COR-L47 (cell line): ENCODE measurements at regions not wholly inside any gene's neighbourhood (a gene's known extent, or its start where the extent isn't known, plus 50 kb on each side); places are given as distances from the start of the nearest gene placed in this dataset.

Experiments
- DNase-seq: peaks from one replicate; lab custom pipeline; 2025; lab: John Stamatoyannopoulos, UW

- DNase-seq: no peak
Observed at GRCh38 chr2:18503376-18504228, 56.9 kb downstream of the RDH14 start.

- DNase-seq: no peak
Observed at GRCh38 chr2:18502142-18502541, 58.3 kb downstream of the RDH14 start.

DNA sequence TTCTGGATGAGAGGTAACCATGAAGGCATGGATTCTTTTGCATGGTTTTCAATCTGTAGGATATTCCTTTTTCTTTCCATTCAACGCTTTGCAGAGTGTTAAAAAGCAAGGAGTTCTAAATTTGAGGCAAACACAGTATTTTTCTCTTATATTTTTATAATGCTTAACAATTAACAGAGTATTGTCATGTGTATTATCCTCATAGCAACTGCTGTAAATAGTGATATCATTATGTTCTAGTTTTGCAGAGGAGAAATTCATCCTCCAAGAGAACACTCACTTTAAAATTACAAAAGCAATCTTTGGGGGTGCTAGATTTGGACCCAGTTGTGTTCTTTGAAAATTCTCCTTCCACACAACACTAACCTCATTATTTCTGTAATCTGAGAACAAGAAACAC lies 58.7 kb downstream of the RDH14 start:
- no peak for DNase-seq

DNA sequence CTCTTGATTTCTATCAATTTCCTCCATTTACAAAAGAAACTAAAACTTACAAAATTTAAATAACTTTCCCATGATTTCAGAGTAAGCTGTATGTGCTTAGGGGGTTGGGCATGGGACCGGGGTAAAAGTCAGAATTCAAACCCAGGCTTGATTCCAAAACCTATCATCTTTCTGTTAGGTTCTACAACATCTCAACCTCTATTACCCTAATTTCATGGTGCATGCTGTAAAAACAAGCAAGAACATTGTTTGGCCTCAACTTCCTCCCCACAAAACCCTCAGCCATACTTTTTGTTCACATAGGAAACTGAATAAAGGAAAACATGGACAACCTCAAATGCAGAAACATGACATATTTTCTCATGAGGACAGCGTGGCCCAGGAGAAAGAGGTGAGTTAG lies 59.3 kb downstream of the RDH14 start:
- no peak for DNase-seq

- DNase-seq: no peak
Observed at GRCh38 chr2:18500333-18500732, 60.1 kb downstream of the RDH14 start.

GRCh38 chr2:18498531-18498930 lies 61.9 kb downstream of the RDH14 start:
- no peak for DNase-seq

DNA sequence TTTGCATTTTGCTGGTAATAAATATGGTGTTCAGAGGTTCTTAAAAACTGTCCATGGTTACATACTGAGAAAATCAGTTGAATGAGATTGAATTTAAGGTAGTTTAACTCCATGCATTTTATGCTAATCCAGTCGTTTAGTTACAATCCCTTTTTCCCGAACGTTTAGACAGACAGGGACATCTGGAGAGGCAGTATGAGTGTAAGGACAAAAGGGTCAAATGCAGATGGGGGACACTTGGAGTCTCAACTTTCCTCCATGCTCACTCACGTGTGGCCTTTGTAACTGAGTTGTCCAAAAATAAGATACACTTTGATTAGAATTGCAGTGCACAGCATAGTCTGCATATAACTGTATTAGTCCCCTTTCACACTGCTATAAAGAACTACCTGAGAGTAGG lies 63.9 kb downstream of the RDH14 start:
- no peak for DNase-seq

DNA sequence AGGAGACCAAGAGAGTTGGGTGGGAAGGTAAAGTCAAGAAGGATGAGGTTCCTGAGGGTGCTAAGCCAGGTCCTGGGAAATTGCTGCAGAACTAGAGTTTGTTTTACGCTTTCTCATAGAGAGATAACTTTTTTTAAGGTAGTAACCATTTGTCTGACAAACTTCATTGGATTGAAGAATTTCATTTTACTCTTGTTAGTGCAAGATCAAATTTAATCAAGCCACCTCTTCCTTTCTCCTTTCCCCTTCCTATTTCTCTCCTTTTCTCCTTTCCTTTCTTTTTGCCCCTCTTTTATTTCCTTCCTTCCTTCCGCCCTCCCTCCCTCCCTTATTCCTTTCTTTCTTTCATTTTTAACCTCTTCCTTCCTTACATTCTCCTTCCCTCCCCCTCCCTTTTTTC lies 65.4 kb downstream of the RDH14 start:
- DNase-seq: no peak

DNA sequence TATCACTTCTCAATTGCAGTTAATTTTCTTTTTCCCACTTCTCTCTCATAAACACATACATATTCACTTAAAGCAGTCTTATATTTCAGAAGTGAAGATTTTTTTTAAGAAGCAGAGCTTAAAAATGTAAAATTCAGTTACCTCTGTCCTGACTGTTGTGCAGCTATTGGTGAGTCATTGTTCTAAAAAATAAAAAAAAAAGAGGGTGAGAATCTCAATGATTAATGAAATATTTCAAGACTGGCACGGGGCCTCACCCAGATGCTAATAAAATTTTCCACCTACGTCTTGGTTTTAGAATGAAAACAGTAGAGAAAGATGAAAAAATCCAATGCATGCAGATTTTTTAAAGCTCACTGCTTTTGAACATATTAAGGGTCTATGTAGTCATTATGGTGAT lies 67.7 kb downstream of the RDH14 start:
- no peak for DNase-seq

GRCh38 chr2:18491577-18491976 lies 68.9 kb downstream of the RDH14 start:
- no peak for DNase-seq

DNA sequence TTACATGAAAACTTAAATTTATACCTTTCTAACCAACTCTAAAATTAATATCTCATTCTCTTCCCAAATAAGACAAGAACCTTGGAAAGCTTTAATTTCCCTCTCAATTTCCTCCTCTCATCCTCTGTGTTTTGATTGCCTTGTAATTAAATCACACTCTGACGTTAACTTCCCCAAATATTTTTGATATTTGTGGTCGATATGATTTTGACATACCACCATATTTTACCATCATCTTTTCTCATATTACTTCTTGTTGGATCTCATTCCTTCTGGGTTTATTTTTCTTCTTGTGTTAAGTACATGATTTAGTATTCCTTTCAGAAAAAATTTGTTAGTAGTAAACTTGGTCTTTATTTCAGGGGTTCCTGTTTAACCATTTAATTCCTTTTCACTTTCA lies 69.6 kb downstream of the RDH14 start:
- DNase-seq: no peak

DNA sequence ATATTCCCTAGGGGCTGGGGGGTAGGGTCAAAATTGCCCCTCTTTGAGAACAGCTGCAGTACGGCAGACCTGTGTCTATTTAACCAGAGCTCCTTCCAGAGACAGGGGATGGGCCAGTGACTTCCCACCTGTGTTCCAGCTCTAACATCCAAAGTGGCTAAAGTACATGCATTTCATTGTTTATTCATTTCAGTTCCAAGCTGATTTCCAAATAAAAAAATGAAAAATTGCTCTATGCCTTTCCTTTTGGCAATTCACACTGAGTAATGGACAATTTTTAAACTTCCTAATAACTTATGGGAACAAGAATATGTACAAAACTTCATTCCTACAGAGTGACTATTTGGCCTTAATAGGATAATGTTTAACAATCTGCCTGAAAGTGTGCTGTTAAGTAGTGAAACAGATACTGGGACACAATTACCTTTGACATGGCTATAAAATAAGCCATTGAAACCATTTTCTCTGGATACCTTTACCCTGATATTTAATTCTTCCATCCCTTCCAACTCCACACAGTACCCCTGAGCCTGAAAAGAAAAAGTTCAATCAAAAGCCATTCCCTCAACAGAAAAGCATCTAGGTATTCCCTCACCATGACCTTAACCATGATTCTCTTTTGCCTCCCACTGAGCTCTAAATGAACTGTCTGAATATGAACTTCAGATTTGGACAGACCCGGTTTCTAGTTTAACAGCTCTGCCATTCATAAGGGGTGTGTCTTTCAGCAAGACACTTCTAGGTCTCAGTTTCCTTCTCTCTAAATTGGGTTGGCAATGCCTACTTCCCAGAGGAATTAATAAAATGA lies 73.1 kb downstream of the RDH14 start:
- no peak for DNase-seq

DNA sequence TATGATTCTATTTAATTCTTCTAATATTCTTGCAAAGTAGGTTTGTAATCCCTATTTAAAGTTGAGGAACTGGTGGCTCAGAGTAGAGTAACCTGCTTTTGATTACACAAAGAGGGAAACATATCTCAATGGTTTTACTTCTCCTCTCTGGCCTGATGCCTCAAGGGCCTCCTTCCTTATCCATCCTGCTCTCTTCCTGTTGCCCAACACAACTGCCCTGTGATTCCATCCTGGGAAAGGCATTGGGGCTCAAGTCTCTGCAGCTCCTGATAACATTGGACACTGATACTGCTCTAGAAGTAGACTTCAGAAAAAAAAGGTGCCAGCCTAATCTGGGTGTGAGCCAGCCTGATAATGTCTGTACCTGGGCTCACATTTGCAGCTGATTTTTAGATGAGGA lies 75.8 kb downstream of the RDH14 start:
- no peak for DNase-seq

GRCh38 chr2:18483896-18484295 lies 76.6 kb downstream of the RDH14 start:
- DNase-seq: no peak

GRCh38 chr2:18482666-18483065 lies 77.8 kb downstream of the RDH14 start:
- DNase-seq: no peak

GRCh38 chr2:18479947-18480369 lies 80.5 kb downstream of the RDH14 start:
- no peak for DNase-seq

- no peak for DNase-seq
Observed at GRCh38 chr2:18477293-18477692, 83.2 kb downstream of the RDH14 start.

DNA sequence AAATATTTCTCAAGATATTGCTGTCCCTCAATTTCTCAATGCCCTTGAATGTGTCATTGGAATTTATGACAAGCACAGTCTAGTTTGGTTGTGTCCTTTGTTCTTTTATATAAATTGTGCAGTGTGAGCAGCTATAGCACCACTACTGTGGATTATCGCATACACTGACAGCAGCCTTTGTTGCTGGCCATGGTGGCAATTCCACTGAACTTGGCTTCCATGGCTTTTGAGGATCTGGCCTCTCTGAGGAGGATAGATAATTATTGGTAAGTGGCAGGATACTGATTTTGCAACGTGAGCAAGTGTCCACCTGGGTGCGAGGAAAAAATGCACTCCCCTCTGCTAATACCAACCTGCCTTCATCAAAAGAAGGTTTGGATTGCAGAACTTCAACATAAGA lies 84.0 kb downstream of the RDH14 start:
- DNase-seq: no peak

- DNase-seq: no peak
Observed at GRCh38 chr2:18475884-18476283, 84.6 kb downstream of the RDH14 start.

GRCh38 chr2:18474700-18475099 lies 85.8 kb downstream of the RDH14 start:
- DNase-seq: no peak

- no peak for DNase-seq
Observed at GRCh38 chr2:18473241-18474181, 86.9 kb downstream of the RDH14 start.

GRCh38 chr2:18467749-18468360 lies 92.6 kb downstream of the RDH14 start:
- no peak for DNase-seq
